GM10248 (cell line): ENCODE measurements at regions not wholly inside any gene's neighbourhood (a gene's known extent, or its start where the extent isn't known, plus 50 kb on each side); places are given as distances from the start of the nearest gene placed in this dataset.

Experiments
- CTCF ChIA-PET: fragments of 300-600 bp; sonication (Branson Sonifier 250); formaldehyde crosslinking; extraction: SDS; loops from one replicate; lab custom pipeline; 2021; ENCODE audit warnings: antibody characterized with exemption; lab: Yijun Ruan, JAX
- POLR2A ChIA-PET: fragments of 350-650 bp; sonication (Branson Sonifier 250); formaldehyde crosslinking; extraction: SDS; loops from one replicate; lab custom pipeline; 2020; ENCODE audit warnings: antibody characterized with exemption; lab: Yijun Ruan, JAX
- DNase-seq: peaks from one replicate; pipeline ENCODE4 v3.0.0; 2012; ENCODE audit errors: extremely low spot score
- TF ChIP-seq, protein P1 (sequence below): IDR thresholded peaks from 2 replicates; pipeline ENCODE4 v1.5.1; 2012; ENCODE audit warnings: mild to moderate bottlenecking, low read depth; ENCODE audit errors: extremely low read depth, missing control alignments, control extremely low read depth

DNA sequence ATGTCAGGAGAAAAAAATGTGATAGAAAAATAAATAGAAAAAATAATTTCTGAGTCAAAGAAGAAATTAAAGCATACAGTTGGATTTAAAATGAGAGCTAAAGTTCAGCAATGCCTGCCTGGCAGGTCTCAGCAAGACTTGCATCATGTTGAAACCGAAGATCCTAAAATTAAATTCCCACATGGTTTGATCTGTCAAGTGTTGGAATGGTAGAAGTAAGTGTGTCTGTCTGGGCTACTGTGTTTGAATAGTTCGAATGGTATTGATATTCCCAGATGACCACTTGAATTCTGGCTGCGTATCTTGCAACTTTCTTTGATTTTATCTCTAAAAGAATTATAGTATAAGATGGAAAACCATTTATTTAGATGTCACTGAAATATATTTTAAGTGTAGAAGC is 1349.6 kb downstream of the EPHA7 start:
- ChIA-PET POLR2A (no interaction called here), CTCF (no interaction called here)
- TF ChIP-seq, protein P1, sequence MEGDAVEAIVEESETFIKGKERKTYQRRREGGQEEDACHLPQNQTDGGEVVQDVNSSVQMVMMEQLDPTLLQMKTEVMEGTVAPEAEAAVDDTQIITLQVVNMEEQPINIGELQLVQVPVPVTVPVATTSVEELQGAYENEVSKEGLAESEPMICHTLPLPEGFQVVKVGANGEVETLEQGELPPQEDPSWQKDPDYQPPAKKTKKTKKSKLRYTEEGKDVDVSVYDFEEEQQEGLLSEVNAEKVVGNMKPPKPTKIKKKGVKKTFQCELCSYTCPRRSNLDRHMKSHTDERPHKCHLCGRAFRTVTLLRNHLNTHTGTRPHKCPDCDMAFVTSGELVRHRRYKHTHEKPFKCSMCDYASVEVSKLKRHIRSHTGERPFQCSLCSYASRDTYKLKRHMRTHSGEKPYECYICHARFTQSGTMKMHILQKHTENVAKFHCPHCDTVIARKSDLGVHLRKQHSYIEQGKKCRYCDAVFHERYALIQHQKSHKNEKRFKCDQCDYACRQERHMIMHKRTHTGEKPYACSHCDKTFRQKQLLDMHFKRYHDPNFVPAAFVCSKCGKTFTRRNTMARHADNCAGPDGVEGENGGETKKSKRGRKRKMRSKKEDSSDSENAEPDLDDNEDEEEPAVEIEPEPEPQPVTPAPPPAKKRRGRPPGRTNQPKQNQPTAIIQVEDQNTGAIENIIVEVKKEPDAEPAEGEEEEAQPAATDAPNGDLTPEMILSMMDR, result no peak
- no peak for DNase-seq

DNA sequence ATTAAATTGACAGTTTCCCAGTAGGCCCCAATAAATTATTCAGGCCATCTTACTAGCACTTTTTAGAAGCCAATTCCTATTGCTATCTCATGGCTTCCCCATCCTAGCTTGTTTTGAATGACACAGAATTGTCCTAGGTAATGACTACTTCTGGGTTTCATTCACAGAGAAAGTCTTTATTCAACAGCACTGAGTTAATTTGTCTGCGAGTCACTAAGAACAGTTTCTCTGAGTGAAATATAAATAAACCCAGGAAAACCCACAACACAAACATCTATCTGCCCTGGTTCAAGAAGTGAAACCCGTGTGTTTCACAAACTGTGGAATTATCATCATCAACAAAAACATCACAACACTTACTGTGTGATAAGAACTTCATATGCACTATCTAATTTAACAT is 1366.8 kb downstream of the EPHA7 start:
- POLR2A ChIA-PET, result no interaction called here
- TF ChIP-seq, protein P1, result no peak
- DNase-seq, result no peak
- CTCF ChIA-PET, result no interaction called here

GRCh38 chr6:92050216-92050615 is 1369.1 kb downstream of the EPHA7 start:
- ChIA-PET CTCF (interaction anchor here (1.4 to 1.7 kb wide), 3 partner anchors 11 to 29 kb away, joined by 3 to 5 read pairs (median 4); no protein-coding TSS in a partner anchor), POLR2A (no interaction called here)
- TF ChIP-seq, protein P1, result no peak
- DNase-seq, result no peak

DNA sequence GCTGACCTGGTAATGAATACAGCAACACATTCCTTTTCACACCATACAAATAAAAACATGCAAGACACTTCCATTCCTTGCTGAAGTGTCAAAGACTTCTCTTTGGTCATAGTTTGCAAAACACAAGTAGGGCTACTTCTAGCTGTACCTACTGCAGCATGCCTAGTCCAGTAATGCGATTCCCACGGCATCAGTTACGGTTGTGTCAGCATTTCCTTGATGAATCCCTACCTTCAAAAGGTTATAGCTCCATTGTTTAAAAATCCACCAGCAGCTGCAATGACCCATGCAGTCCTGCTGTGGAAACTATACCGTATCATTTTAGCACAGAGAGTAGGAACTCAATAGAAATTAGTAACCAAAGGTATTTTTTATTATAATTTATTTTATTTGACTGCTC is 1371.5 kb downstream of the EPHA7 start:
- ChIA-PET CTCF (interaction anchor here (1.2 kb wide), 2 partner anchors 9 to 131 kb away, joined by 3 to 4 read pairs; no protein-coding TSS in a partner anchor), POLR2A (no interaction called here)
- TF ChIP-seq, protein P1, result no peak
- no peak for DNase-seq

DNA sequence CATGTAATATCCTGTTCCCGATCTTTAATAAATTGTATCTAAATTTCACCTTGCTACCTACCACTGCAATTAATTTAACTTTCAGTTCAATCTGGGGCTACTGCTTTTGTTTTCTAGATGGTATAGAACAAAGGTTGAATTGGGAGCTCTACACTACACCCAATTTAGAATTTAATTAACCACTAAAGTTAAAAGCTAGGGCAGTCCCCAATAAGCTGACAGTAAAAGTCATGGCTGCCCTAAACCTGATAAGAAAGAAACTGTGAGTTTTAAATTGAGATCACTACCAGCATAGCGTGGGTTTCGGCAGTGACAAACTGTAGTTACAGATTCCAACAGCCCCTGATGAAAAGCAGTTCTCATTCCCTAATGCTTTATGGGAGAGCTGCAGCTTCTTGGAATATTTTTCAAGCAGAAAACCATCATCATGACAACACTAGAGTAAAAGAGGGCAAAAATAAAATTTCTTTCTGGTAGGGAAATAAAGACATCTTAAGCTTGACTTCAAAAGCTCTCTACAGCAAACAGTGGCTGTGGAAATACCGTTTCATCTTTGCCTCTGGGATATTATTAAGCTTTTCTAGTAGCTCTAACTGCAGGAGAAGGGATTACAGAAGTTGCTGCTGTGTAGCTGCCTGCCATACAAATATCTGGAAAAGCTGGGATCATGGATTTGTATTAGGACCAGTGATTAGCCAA is 1372.1 kb downstream of the EPHA7 start:
- ChIA-PET CTCF (interaction anchor here (1.2 kb wide), 2 partner anchors 8 to 132 kb away, joined by 3 to 4 read pairs; no protein-coding TSS in a partner anchor), POLR2A (no interaction called here)
- no peak for DNase-seq
- TF ChIP-seq, protein P1, result no peak

DNA sequence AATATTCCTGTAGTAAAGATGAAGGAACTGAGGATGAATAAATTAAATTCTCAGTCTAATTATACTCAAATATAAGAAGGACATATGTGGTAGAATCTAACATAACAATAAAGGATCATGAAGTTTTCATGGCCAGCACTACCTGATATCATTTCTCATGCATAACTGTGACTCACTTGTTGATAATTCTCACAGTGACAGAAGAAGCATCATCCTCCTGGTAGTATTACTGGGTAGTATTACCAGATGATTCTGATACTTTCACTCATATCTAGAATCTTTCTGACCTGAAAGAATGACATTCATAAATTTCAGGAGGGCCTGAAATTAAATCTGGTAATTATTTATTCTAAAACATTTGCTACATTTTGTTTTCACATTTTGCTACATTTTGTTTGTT is 1375.0 kb downstream of the EPHA7 start:
- DNase-seq, result no peak
- TF ChIP-seq, protein P1, result no peak
- CTCF ChIA-PET, result no interaction called here
- POLR2A ChIA-PET, result no interaction called here
